ENCODE measurements at regions not wholly inside any gene's neighbourhood (a gene's known extent, or its start where the extent isn't known, plus 50 kb on each side); places are given as distances from the start of the nearest gene placed in this dataset.

DNA sequence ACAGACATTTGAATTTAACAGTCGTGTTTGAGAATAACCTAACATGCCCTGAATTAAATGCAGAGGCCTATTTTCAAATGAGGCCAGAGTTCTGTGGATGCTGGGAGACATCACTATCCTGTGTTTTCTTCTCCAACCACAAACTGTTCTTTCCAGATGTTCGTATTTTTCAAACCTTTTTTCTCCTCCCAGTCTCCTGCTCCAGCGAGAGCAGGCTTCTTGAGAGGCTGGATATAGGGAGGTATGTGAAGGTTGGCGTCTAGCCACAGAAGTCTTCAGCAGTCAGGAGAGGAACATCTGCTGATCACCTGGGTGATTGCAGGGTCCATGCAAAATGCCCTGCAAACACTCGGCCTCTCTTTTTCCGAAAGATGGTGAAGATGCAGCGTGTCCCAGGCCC is 126.3 kb downstream of the C11orf91 start:
- Histone ChIP-seq H3K27ac (replicated peaks; ENCODE audit: low read length) (no peak overlapping the region), H2AFZ (ENCODE audit: low read length) (no peak overlapping the region), H4K91ac (ENCODE audit: low read depth, low read length, poor library complexity) (no peak overlapping the region), H2BK5ac (ENCODE audit: low read length) (no peak overlapping the region), H3K79me1 (ENCODE audit: low read depth, low read length) (no peaks in the 10 kb centered on the region), H2BK120ac (ENCODE audit: low read depth, low read length) (no peak overlapping the region), H3K4me3 (ENCODE audit: low read length in 2 of 2) (no peak overlapping the region), H3K36me3 (replicated peaks in 1 of 2; ENCODE audit: control insufficient read depth in 2 of 2, insufficient read depth in 2 of 2, low read length in 2 of 2) (no peaks in the 10 kb centered on the region), H3K18ac (ENCODE audit: low read length) (no peak overlapping the region), H3K9ac (ENCODE audit: low read depth, low read length, poor library complexity) (no peak overlapping the region), H2BK15ac (ENCODE audit: low read length) (no peak overlapping the region), H2BK12ac (ENCODE audit: low read length) (no peak overlapping the region), H3K14ac (ENCODE audit: low read length) (no peak overlapping the region), H3K4me1 (ENCODE audit: control insufficient read depth in 2 of 2, insufficient read depth in 1 of 2, low read depth in 1 of 2, low read length in 2 of 2) (peaks cover 14 to 15% of the 10 kb centered on the region in 2 donors), H3K23ac (ENCODE audit: low read depth, low read length, poor library complexity) (no peak overlapping the region), H3K27me3 (ENCODE audit: control insufficient read depth in 3 of 3, insufficient read depth in 3 of 3, low read depth in 1 of 3, low read length in 3 of 3) (no peaks in the 10 kb centered on the region), H3K9me3 (replicated peaks in 1 of 2; ENCODE audit: control insufficient read depth in 2 of 2, insufficient read depth in 1 of 2, low read depth in 1 of 2, low read length in 2 of 2) (peaks cover 0 to 6% of the 10 kb centered on the region in 2 donors), H2AK5ac (ENCODE audit: low read depth, low read length) (no peak overlapping the region), H4K8ac (ENCODE audit: low read depth, low read length) (no peak overlapping the region), H3K4me2 (ENCODE audit: insufficient read depth, low read length, poor library complexity, severe bottlenecking) (no peak overlapping the region), H3K4ac (ENCODE audit: low read length) (no peak overlapping the region)
- no peak for DNase-seq (ENCODE audit: low spot score)
- WGBS, 2 donors (ENCODE audit: extremely low coverage in 2 of 2, insufficient read length in 2 of 2, insufficient replicate concordance in 1 of 2) = no CpG with 5 or more reads among the region's 7 CpGs

DNA sequence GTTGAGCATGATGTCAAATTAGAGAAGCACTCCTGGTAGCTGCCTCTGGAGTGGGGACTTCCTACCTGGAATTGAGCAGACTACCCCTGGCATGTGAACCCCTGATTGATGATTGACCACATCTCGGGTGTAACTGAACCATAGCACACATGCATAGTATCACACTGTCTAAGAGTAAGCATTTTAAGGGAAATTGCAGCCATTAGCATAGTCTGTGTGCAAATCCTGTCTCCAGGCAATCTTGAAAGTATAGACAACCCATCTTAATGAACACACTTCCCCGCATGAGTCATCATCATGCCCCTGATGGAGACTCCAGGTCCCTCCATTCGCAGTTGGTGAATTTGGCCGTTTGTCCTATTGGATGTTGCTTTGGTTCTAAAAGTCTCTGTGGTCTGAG is 131.3 kb downstream of the C11orf91 start:
- Histone ChIP-seq H3K4me1 (ENCODE audit: control insufficient read depth in 2 of 2, insufficient read depth in 1 of 2, low read depth in 1 of 2, low read length in 2 of 2) (no peaks in the 10 kb centered on the region), H4K91ac (ENCODE audit: low read depth, low read length, poor library complexity) (no peak overlapping the region), H3K4ac (ENCODE audit: low read length) (no peak overlapping the region), H3K14ac (ENCODE audit: low read length) (no peak overlapping the region), H3K27ac (replicated peaks; ENCODE audit: low read length) (no peak overlapping the region), H3K27me3 (ENCODE audit: control insufficient read depth in 3 of 3, insufficient read depth in 3 of 3, low read depth in 1 of 3, low read length in 3 of 3) (no peaks in the 10 kb centered on the region), H3K4me3 (ENCODE audit: low read length in 2 of 2) (no peak overlapping the region), H2AK5ac (ENCODE audit: low read depth, low read length) (no peak overlapping the region), H2AFZ (ENCODE audit: low read length) (no peak overlapping the region), H2BK120ac (ENCODE audit: low read depth, low read length) (no peak overlapping the region), H3K9me3 (replicated peaks in 1 of 2; ENCODE audit: control insufficient read depth in 2 of 2, insufficient read depth in 1 of 2, low read depth in 1 of 2, low read length in 2 of 2) (peaks cover 2 to 6% of the 10 kb centered on the region in 2 donors), H4K8ac (ENCODE audit: low read depth, low read length) (no peak overlapping the region), H3K4me2 (ENCODE audit: insufficient read depth, low read length, poor library complexity, severe bottlenecking) (no peak overlapping the region), H2BK5ac (ENCODE audit: low read length) (no peak overlapping the region), H3K18ac (ENCODE audit: low read length) (no peak overlapping the region), H3K9ac (ENCODE audit: low read depth, low read length, poor library complexity) (no peak overlapping the region), H3K23ac (ENCODE audit: low read depth, low read length, poor library complexity) (no peak overlapping the region), H2BK12ac (ENCODE audit: low read length) (no peak overlapping the region), H2BK15ac (ENCODE audit: low read length) (no peak overlapping the region), H3K79me1 (ENCODE audit: low read depth, low read length) (no peaks in the 10 kb centered on the region), H3K36me3 (replicated peaks in 1 of 2; ENCODE audit: control insufficient read depth in 2 of 2, insufficient read depth in 2 of 2, low read length in 2 of 2) (no peaks in the 10 kb centered on the region)
- no CpG with 5 or more reads among the region's 4 CpGs for WGBS, 2 donors (ENCODE audit: extremely low coverage in 2 of 2, insufficient read length in 2 of 2, insufficient replicate concordance in 1 of 2)
- no peak for DNase-seq (ENCODE audit: low spot score)

DNA sequence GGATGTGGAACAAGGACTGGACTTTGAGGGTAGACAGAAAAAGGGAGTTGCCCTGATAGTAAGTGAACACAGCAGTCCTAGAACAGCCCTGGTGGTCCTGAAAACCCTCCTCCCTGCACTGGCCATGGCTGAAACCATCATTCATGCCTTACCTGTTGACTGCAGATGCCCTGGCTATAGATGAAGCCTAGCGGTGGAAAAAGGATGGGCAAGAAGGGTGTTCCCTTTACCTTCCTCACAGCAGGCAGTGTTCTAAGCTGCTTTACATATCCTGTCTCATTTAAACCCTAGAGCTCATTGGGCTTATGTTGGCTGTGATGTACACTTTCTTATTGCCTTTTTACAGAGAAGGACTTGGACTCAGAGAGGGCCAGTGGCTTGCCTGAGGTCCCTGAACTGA is 133.6 kb downstream of the C11orf91 start:
- Histone ChIP-seq H3K4me1 (ENCODE audit: control insufficient read depth in 2 of 2, insufficient read depth in 1 of 2, low read depth in 1 of 2, low read length in 2 of 2) (no peaks in the 10 kb centered on the region), H2BK5ac (ENCODE audit: low read length) (no peak overlapping the region), H3K4me2 (ENCODE audit: insufficient read depth, low read length, poor library complexity, severe bottlenecking) (no peak overlapping the region), H3K18ac (ENCODE audit: low read length) (no peak overlapping the region), H3K9me3 (replicated peaks in 1 of 2; ENCODE audit: control insufficient read depth in 2 of 2, insufficient read depth in 1 of 2, low read depth in 1 of 2, low read length in 2 of 2) (peaks cover 0 to 2% of the 10 kb centered on the region in 2 donors), H2AFZ (ENCODE audit: low read length) (no peak overlapping the region), H3K4me3 (ENCODE audit: low read length in 2 of 2) (no peak overlapping the region), H2BK15ac (ENCODE audit: low read length) (no peak overlapping the region), H2BK12ac (ENCODE audit: low read length) (no peak overlapping the region), H3K27me3 (ENCODE audit: control insufficient read depth in 3 of 3, insufficient read depth in 3 of 3, low read depth in 1 of 3, low read length in 3 of 3) (no peaks in the 10 kb centered on the region), H3K27ac (replicated peaks; ENCODE audit: low read length) (no peak overlapping the region), H3K14ac (ENCODE audit: low read length) (no peak overlapping the region), H3K4ac (ENCODE audit: low read length) (no peak overlapping the region), H3K23ac (ENCODE audit: low read depth, low read length, poor library complexity) (no peak overlapping the region), H2BK120ac (ENCODE audit: low read depth, low read length) (no peak overlapping the region), H4K8ac (ENCODE audit: low read depth, low read length) (no peak overlapping the region), H3K79me1 (ENCODE audit: low read depth, low read length) (no peaks in the 10 kb centered on the region), H3K36me3 (replicated peaks in 1 of 2; ENCODE audit: control insufficient read depth in 2 of 2, insufficient read depth in 2 of 2, low read length in 2 of 2) (peaks cover 0 to 2% of the 10 kb centered on the region in 2 donors), H4K91ac (ENCODE audit: low read depth, low read length, poor library complexity) (no peak overlapping the region), H2AK5ac (ENCODE audit: low read depth, low read length) (no peak overlapping the region), H3K9ac (ENCODE audit: low read depth, low read length, poor library complexity) (no peak overlapping the region)
- no peak for DNase-seq (ENCODE audit: low spot score)
- WGBS, 2 donors (ENCODE audit: extremely low coverage in 2 of 2, insufficient read length in 2 of 2, insufficient replicate concordance in 1 of 2) = no CpG with 5 or more reads among the region's 1 CpG

DNA sequence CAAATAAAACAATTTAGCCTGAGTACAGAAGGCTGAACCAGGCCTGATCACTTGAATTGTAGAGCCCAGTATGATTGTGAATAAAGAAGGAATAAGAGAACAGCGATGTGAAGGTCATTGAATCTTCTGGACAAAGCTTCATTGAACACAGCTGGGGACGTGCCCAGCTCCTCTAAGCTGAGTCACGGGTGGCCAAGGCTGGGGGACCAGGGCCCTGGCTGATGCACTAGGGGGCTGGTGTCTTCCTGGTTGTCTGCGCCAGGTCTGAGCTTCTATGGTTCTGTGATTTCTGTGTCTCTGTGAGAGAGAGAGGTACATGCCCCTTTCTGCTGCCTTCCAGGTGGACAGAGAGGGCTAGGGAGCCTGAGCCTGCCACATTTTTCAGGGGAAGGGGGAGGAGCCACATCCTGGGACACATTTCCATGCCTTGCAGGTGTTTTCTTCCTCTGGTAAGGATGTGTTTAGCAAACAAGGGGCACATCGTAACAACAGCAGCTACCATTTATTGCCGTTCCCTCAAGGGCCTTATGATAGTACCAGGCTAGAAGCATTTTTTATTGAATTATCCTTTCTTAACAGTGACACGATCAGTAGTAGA is 135.7 kb downstream of the C11orf91 start:
- H2BK15ac ChIP-seq (ENCODE audit: low read length) = no peak overlapping the region
- no peak overlapping the region for H2AK5ac ChIP-seq (ENCODE audit: low read depth, low read length)
- no peak overlapping the region for H3K18ac ChIP-seq (ENCODE audit: low read length)
- WGBS, 2 donors (ENCODE audit: extremely low coverage in 2 of 2, insufficient read length in 2 of 2, insufficient replicate concordance in 1 of 2) = no CpG with 5 or more reads among the region's 7 CpGs
- peaks cover 0 to 2% of the 10 kb centered on the region in 2 donors for H3K9me3 ChIP-seq (replicated peaks in 1 of 2; ENCODE audit: control insufficient read depth in 2 of 2, insufficient read depth in 1 of 2, low read depth in 1 of 2, low read length in 2 of 2)
- no peaks in the 10 kb centered on the region for H3K4me1 ChIP-seq (ENCODE audit: control insufficient read depth in 2 of 2, insufficient read depth in 1 of 2, low read depth in 1 of 2, low read length in 2 of 2)
- no peaks in the 10 kb centered on the region for H3K79me1 ChIP-seq (ENCODE audit: low read depth, low read length)
- H3K4ac ChIP-seq (ENCODE audit: low read length) = no peak overlapping the region
- no peak overlapping the region for H3K14ac ChIP-seq (ENCODE audit: low read length)
- no peak overlapping the region for H3K23ac ChIP-seq (ENCODE audit: low read depth, low read length, poor library complexity)
- no peak overlapping the region for H3K4me3 ChIP-seq (ENCODE audit: low read length in 2 of 2)
- H2BK12ac ChIP-seq (ENCODE audit: low read length) = no peak overlapping the region
- H3K36me3 ChIP-seq (replicated peaks in 1 of 2; ENCODE audit: control insufficient read depth in 2 of 2, insufficient read depth in 2 of 2, low read length in 2 of 2) = peaks cover 0 to 2% of the 10 kb centered on the region in 2 donors
- no peak overlapping the region for H2BK5ac ChIP-seq (ENCODE audit: low read length)
- H2BK120ac ChIP-seq (ENCODE audit: low read depth, low read length) = no peak overlapping the region
- no peak overlapping the region for H3K4me2 ChIP-seq (ENCODE audit: insufficient read depth, low read length, poor library complexity, severe bottlenecking)
- no peak overlapping the region for H4K91ac ChIP-seq (ENCODE audit: low read depth, low read length, poor library complexity)
- H3K27ac ChIP-seq (replicated peaks; ENCODE audit: low read length) = no peak overlapping the region
- no peak overlapping the region for H2AFZ ChIP-seq (ENCODE audit: low read length)
- H3K9ac ChIP-seq (ENCODE audit: low read depth, low read length, poor library complexity) = no peak overlapping the region
- H3K27me3 ChIP-seq (ENCODE audit: control insufficient read depth in 3 of 3, insufficient read depth in 3 of 3, low read depth in 1 of 3, low read length in 3 of 3) = no peaks in the 10 kb centered on the region
- no peak for DNase-seq (ENCODE audit: low spot score)
- no peak overlapping the region for H4K8ac ChIP-seq (ENCODE audit: low read depth, low read length)
